ENCODE measurements at regions not wholly inside any gene's neighbourhood (a gene's known extent, or its start where the extent isn't known, plus 50 kb on each side); places are given as distances from the start of the nearest gene placed in this dataset.

- DNase-seq (ENCODE audit: low read depth) = no peak
Observed at GRCh38 chr13:73934771-73935170, 199.4 kb downstream of the KLF12 start.

GRCh38 chr13:73934215-73934641 lies 200.0 kb downstream of the KLF12 start:
- DNase-seq (ENCODE audit: low read depth) = no peak

GRCh38 chr13:73933795-73934194 lies 200.4 kb downstream of the KLF12 start:
- no peak for DNase-seq (ENCODE audit: low read depth)

- no peak for DNase-seq (ENCODE audit: low read depth)
Observed at GRCh38 chr13:73932091-73932490, 202.1 kb downstream of the KLF12 start.

- no peak for DNase-seq (ENCODE audit: low read depth)
Observed at GRCh38 chr13:73929287-73929932, 204.8 kb downstream of the KLF12 start.

GRCh38 chr13:73924607-73925006 lies 209.6 kb downstream of the KLF12 start:
- DNase-seq (ENCODE audit: low read depth) = no peak

- DNase-seq (ENCODE audit: low read depth) = no peak
Observed at GRCh38 chr13:73922493-73923393, 211.5 kb downstream of the KLF12 start.

- no peak for DNase-seq (ENCODE audit: low read depth)
Observed at GRCh38 chr13:73918691-73919090, 215.5 kb downstream of the KLF12 start.

GRCh38 chr13:73913751-73914518 lies 220.3 kb downstream of the KLF12 start:
- no peak for DNase-seq (ENCODE audit: low read depth)

- no peak for DNase-seq (ENCODE audit: low read depth)
Observed at GRCh38 chr13:73913079-73913740, 221.0 kb downstream of the KLF12 start.

- no peak for DNase-seq (ENCODE audit: low read depth)
Observed at GRCh38 chr13:73911361-73911760, 222.8 kb downstream of the KLF12 start.

- DNase-seq (ENCODE audit: low read depth) = no peak
Observed at GRCh38 chr13:73910733-73911132, 223.5 kb downstream of the KLF12 start.

- DNase-seq (ENCODE audit: low read depth) = no peak
Observed at GRCh38 chr13:73908809-73909208, 225.4 kb downstream of the KLF12 start.

GRCh38 chr13:73904625-73905024 lies 229.6 kb downstream of the KLF12 start:
- no peak for DNase-seq (ENCODE audit: low read depth)

- DNase-seq (ENCODE audit: low read depth) = no peak
Observed at GRCh38 chr13:73903561-73903960, 230.6 kb downstream of the KLF12 start.

GRCh38 chr13:73902847-73903246 lies 231.4 kb downstream of the KLF12 start:
- no peak for DNase-seq (ENCODE audit: low read depth)

GRCh38 chr13:73902296-73902695 lies 231.9 kb downstream of the KLF12 start:
- no peak for DNase-seq (ENCODE audit: low read depth)

- no peak for DNase-seq (ENCODE audit: low read depth)
Observed at GRCh38 chr13:73901324-73902068, 232.7 kb downstream of the KLF12 start.

- no peak for DNase-seq (ENCODE audit: low read depth)
Observed at GRCh38 chr13:73900591-73900990, 233.6 kb downstream of the KLF12 start.

GRCh38 chr13:73898899-73899298 lies 235.3 kb downstream of the KLF12 start:
- DNase-seq (ENCODE audit: low read depth) = no peak

GRCh38 chr13:73898276-73898675 lies 235.9 kb downstream of the KLF12 start:
- no peak for DNase-seq (ENCODE audit: low read depth)
